Transverse colon (tissue), 4 donors: ENCODE measurements at regions not wholly inside any gene's neighbourhood (a gene's known extent, or its start where the extent isn't known, plus 50 kb on each side); places are given as distances from the start of the nearest gene placed in this dataset.

Experiments used
- POLR2AphosphoS5 ChIP-seq, 3 donors: sonication (generic); formaldehyde crosslinking; IDR thresholded peaks; one replicate each; pipeline ENCODE4 v1.6.1; 2016; ENCODE audit warnings: antibody characterized with exemption in 3 of 3
- TF ChIP-seq, protein P1 (sequence below), 5 experiments: fragments of 200-600 bp in 3 of 5; fragments of 450-650 bp in 2 of 5; sonication (generic) in 3 of 5; IDR thresholded peaks; 1 replicate in 2 of 5; 2 replicates in 3 of 5; pipeline ENCODE4 v1.5.1; 2016 to 2017; ENCODE audit warnings: antibody characterized with exemption in 5 of 5, inconsistent platforms in 3 of 5, mild to moderate bottlenecking in 2 of 5, moderate library complexity in 1 of 5

DNA sequence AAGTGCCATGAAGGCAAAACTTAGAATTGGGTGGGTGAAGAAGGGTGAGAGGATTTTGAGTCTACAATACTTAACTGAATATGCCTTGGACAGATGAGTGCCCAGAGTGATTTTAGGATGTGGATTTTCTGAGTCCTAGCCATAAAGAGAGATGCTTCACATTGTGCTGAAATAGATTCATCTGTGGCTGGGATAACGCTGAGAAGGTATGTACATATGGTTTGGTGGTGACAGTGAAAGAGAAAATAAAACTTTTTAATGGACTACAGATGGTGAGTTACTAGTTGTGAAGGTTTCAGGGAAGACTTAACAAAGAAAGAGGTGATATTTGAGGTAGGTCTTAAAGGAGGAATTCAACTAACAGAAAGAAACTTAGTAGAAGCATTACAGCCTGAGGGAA, 265.8 kb downstream of the AKAIN1 start:
- TF ChIP-seq, protein P1, sequence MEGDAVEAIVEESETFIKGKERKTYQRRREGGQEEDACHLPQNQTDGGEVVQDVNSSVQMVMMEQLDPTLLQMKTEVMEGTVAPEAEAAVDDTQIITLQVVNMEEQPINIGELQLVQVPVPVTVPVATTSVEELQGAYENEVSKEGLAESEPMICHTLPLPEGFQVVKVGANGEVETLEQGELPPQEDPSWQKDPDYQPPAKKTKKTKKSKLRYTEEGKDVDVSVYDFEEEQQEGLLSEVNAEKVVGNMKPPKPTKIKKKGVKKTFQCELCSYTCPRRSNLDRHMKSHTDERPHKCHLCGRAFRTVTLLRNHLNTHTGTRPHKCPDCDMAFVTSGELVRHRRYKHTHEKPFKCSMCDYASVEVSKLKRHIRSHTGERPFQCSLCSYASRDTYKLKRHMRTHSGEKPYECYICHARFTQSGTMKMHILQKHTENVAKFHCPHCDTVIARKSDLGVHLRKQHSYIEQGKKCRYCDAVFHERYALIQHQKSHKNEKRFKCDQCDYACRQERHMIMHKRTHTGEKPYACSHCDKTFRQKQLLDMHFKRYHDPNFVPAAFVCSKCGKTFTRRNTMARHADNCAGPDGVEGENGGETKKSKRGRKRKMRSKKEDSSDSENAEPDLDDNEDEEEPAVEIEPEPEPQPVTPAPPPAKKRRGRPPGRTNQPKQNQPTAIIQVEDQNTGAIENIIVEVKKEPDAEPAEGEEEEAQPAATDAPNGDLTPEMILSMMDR (IDR thresholded peaks at IDR 0.05), result no peak
- no peak for TF ChIP-seq POLR2AphosphoS5 (IDR thresholded peaks at IDR 0.05)
